Breast epithelium (tissue), 3 donors: ENCODE measurements at regions not wholly inside any gene's neighbourhood (a gene's known extent, or its start where the extent isn't known, plus 50 kb on each side); places are given as distances from the start of the nearest gene placed in this dataset.

Source experiments
- CTCF ChIP-seq, 3 donors: fragments of 450-650 bp; IDR thresholded peaks; one replicate each; pipeline ENCODE4 v1.5.1; 2016 to 2017; ENCODE audit warnings: antibody characterized with exemption in 3 of 3, mild to moderate bottlenecking in 3 of 3, moderate library complexity in 3 of 3
- POLR2AphosphoS5 ChIP-seq, 3 donors: sonication (generic); formaldehyde crosslinking; IDR thresholded peaks; one replicate each; pipeline ENCODE4 v1.6.1; 2017; ENCODE audit warnings: antibody characterized with exemption in 3 of 3

- TF ChIP-seq CTCF (IDR thresholded peaks at IDR 0.05): no peak
- TF ChIP-seq POLR2AphosphoS5 (IDR thresholded peaks at IDR 0.05): no peak
Measured at GRCh38 chr2:240363746-240364581, 71.5 kb upstream of the GPC1 start.
